Panc1 (cell line): ENCODE measurements at regions not wholly inside any gene's neighbourhood (a gene's known extent, or its start where the extent isn't known, plus 50 kb on each side); places are given as distances from the start of the nearest gene placed in this dataset.
A peak's percentile ranks its signal among the peaks of the same experiment; 100 is the strongest.
"Not testable (repeated sequence)": the region's sequence is repeated elsewhere in the genome, so short reads cannot be mapped to it uniquely, and the experiment has no call there.

Experiments used
- ATAC-seq: fragments of 200-7000 bp; cut with Tn5 transposase; 2 replicates; pipeline ENCODE4 v1.9.1; 2020; ENCODE audit warnings: mild to moderate bottlenecking, moderate library complexity
- BruUV-seq: library from RNA; stranded (reverse); fragments of 400-500 nt; replicated peaks from 2 replicates; lab custom pipeline; 2021; lab: Mats Ljungman, UMichigan
- CTCF ChIA-PET: fragments of 300-600 bp; sonication (Branson Sonifier 250); formaldehyde crosslinking; loops from one replicate; lab custom pipeline; 2022; ENCODE audit warnings: antibody characterized with exemption; lab: Charles Lee
- POLR2A ChIA-PET: fragments of 300-600 bp; sonication (Branson Sonifier 250); formaldehyde crosslinking; loops from one replicate; lab custom pipeline; 2022; ENCODE audit warnings: antibody characterized with exemption; lab: Charles Lee
- DNase-seq: peaks from one replicate; pipeline ENCODE4 v3.0.0-alpha.2; 2010; ENCODE audit warnings: low read depth, low spot score
- H3K27ac ChIP-seq: 2 replicates; pipeline ENCODE4 v1.5.1; 2011; ENCODE audit warnings: mild to moderate bottlenecking, low read length, inconsistent platforms
- H3K27me3 ChIP-seq: fragments of 200-500 bp; sonication (Bioruptor generic); 2 replicates; pipeline ENCODE4 v1.6.0; 2014; ENCODE audit warnings: low read length, inconsistent platforms; ENCODE audit not compliant: control insufficient read depth, insufficient read depth
- H3K36me3 ChIP-seq: fragments of 200-500 bp; sonication (Bioruptor generic); 2 replicates; pipeline ENCODE4 v1.5.1; 2014; ENCODE audit warnings: inconsistent platforms, mild to moderate bottlenecking, low read length, moderate library complexity; ENCODE audit not compliant: control insufficient read depth, insufficient read depth
- H3K4me1 ChIP-seq: 2 replicates; pipeline ENCODE4 v1.5.1; 2011; ENCODE audit warnings: inconsistent platforms, mild to moderate bottlenecking, low read length, moderate library complexity; ENCODE audit not compliant: control insufficient read depth, insufficient read depth
- H3K4me3 ChIP-seq, 2 experiments: 2 replicates each; pipeline ENCODE4 v1.5.1; 2011 to 2012; ENCODE audit warnings: low read depth in 2 of 2, low read length in 2 of 2, mild to moderate bottlenecking in 2 of 2, inconsistent platforms in 1 of 2, moderate library complexity in 1 of 2
- H3K9me3 ChIP-seq: fragments of 200-500 bp; sonication (Bioruptor generic); 2 replicates; pipeline ENCODE4 v1.5.1; 2014; ENCODE audit warnings: low read depth, mild to moderate bottlenecking, inconsistent platforms, low read length, moderate library complexity; ENCODE audit not compliant: control insufficient read depth, insufficient read depth
- CTCF ChIP-seq: fragments of 450-650 bp; IDR thresholded peaks from 2 replicates; pipeline ENCODE4 v1.5.1; 2017; ENCODE audit warnings: mild to moderate bottlenecking
- POLR2AphosphoS5 ChIP-seq: IDR thresholded peaks from 2 replicates; pipeline ENCODE4 v1.6.1; 2012; ENCODE audit warnings: mild to moderate bottlenecking, low read depth, low read length, moderate library complexity
- REST ChIP-seq, 2 experiments: IDR thresholded peaks; 2 replicates each; pipeline ENCODE4 v1.6.1; 2011 to 2012; ENCODE audit warnings: low read depth in 2 of 2, control low read depth in 1 of 2, low read length in 1 of 2, mild to moderate bottlenecking in 1 of 2, moderate library complexity in 1 of 2; ENCODE audit not compliant: insufficient read depth in 1 of 2
- SIN3A ChIP-seq: IDR thresholded peaks from 2 replicates; pipeline ENCODE4 v1.6.1; 2012; ENCODE audit warnings: low read depth, mild to moderate bottlenecking, low read length, moderate library complexity, borderline replicate concordance; ENCODE audit not compliant: insufficient read depth
- TCF7L2 ChIP-seq: IDR thresholded peaks from 2 replicates; pipeline ENCODE4 v1.6.1; 2011; ENCODE audit warnings: mild to moderate bottlenecking, low read depth, low read length, inconsistent platforms
- in situ Hi-C: cut with HindIII; loops from 2 replicates; pipeline ENCODE4 v1.10.0; 2016; ENCODE audit warnings: low sequenced_read_pairs, low pct_unique_long_range_greater_than_20kb
- intact Hi-C: fragments of 100-400 bp; cut with micrococcal nuclease; formaldehyde crosslinking; loops from one replicate; pipeline ENCODE4 v1.10.0; 2022; ENCODE audit not compliant: unreplicated experiment

- ATAC-seq (no peak), DNase-seq (no peak)
- Histone ChIP-seq H3K36me3 (no peaks in the 10 kb centered on the region), H3K4me3 (no peak overlapping the region), H3K27ac (no peak overlapping the region), H3K9me3 (no peaks in the 10 kb centered on the region), H3K4me1 (no peaks in the 10 kb centered on the region), H3K27me3 (no peaks in the 10 kb centered on the region)
- intact Hi-C loops: no loop called here
- no TSS peak for BruUV-seq
- no peak for TF ChIP-seq POLR2AphosphoS5
- TF ChIP-seq CTCF: no peak
- no peak for TF ChIP-seq TCF7L2
- TF ChIP-seq SIN3A: no peak
- no peak for TF ChIP-seq REST (IDR thresholded peaks at IDR 0.05; ENCODE audit: insufficient read depth in 1 of 2, low read depth in 2 of 2, low read length in 1 of 2)
- ChIA-PET CTCF (no interaction called here), POLR2A (no interaction called here)
- in situ Hi-C loops: no loop called here
Measured at GRCh38 chrX:102808336-102808735, 87.8 kb downstream of the GPRASP3 start.

- DNase-seq, H3K4me3 ChIP-seq, intact Hi-C loops, H3K36me3 ChIP-seq, CTCF ChIA-PET, H3K4me1 ChIP-seq, POLR2A ChIA-PET, ATAC-seq, BruUV-seq, H3K27me3 ChIP-seq, H3K9me3 ChIP-seq, H3K27ac ChIP-seq, in situ Hi-C loops: not testable (repeated sequence)
Measured at GRCh38 chrX:102818269-102818668, 97.7 kb downstream of the GPRASP3 start.

GRCh38 chrX:102832661-102833060, 104.4 kb upstream of the RAB40AL start:
- in situ Hi-C loops (no loop called here), intact Hi-C loops (loop anchor here (10.0 kb wide), 2 partner anchors 108 to 178 kb away; partner anchors contain the start of genes GPRASP1 and GPRASP3)
- H3K4me1 ChIP-seq: no peaks in the 10 kb centered on the region
- H3K9me3 ChIP-seq: no peaks in the 10 kb centered on the region
- H3K27ac ChIP-seq: no peak overlapping the region
- H3K4me3 ChIP-seq: no peak overlapping the region
- ChIA-PET CTCF (no interaction called here), POLR2A (no interaction called here)
- DNase-seq (no peak), ATAC-seq (0 out of 2 replicates have a peak, but pooled peaks have one; percentile 51)
- BruUV-seq: no TSS peak
- no peaks in the 10 kb centered on the region for H3K36me3 ChIP-seq
- no peak for TF ChIP-seq POLR2AphosphoS5
- TF ChIP-seq CTCF: no peak
- TF ChIP-seq REST (IDR thresholded peaks at IDR 0.05; ENCODE audit: insufficient read depth in 1 of 2, low read depth in 2 of 2, low read length in 1 of 2): no peak
- no peak for TF ChIP-seq SIN3A
- TF ChIP-seq TCF7L2: no peak
- no peaks in the 10 kb centered on the region for H3K27me3 ChIP-seq
